Hepatic stellate cell (primary cell): ENCODE measurements at regions not wholly inside any gene's neighbourhood (a gene's known extent, or its start where the extent isn't known, plus 50 kb on each side); places are given as distances from the start of the nearest gene placed in this dataset.
"Not testable (repeated sequence)": the region's sequence is repeated elsewhere in the genome, so short reads cannot be mapped to it uniquely, and the experiment has no call there.

Experiments used
- DNase-seq: peaks from one replicate; pipeline ENCODE4 v3.0.0; 2011; ENCODE audit warnings: low spot score

DNA sequence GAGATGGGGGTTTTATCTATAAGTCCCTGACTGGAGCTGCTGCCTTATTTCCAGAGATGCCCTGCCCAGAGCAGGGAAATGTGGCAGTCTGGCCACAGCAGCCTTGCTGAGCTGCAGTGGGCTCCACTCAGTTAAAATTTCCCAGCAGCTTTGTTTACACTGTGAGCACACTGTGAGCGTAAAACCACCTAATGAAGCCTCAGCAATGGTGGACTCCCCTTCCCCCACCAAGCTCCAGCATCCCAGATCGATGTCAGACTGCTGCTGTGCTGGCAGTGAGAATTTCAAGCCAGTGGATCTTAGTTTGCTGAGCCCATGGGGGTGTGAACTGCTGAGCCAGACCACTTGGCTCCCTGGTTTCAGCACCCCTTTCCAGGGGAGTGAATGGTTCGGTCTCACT lies 208.7 kb upstream of the RAI14 start:
- no peak for DNase-seq

DNA sequence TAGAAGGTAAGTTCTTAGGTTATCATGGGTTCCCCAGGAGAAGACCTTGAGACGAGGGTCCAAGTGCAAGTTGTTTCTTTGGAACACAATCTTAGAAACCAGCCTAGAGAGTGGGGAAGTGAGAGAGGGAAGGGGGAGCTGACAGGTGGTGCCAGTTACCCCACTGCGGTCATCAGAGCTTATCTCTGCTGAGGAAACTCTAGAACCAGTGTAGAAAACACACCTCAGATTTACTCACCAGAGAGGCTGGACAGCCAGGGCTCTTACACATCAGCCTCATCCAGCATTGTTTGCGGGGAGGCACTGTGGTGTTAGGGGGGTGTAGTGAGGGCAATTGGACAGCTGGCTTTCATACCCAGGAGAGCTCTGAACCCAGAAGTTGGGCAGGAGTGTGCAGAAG lies 206.5 kb upstream of the RAI14 start:
- DNase-seq = no peak

DNA sequence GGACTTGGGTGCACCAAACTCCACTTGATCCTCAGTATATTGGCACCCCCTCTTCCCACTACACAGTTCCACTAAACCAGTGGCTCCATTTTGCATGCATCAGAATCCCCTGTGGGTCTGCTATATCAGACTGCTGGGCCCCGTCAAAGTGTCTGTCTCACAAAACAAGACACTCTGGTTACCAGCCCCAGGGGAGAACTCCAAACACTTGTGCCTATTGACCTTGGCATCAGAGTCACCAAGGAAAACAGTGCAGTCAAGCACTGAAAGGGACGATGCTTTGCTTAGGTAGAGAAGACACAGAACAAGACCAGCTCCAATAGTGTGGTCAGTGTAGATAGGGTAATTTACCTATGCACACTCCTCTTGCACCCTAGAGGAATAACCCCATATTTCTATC lies 205.8 kb upstream of the RAI14 start:
- no peak for DNase-seq

DNA sequence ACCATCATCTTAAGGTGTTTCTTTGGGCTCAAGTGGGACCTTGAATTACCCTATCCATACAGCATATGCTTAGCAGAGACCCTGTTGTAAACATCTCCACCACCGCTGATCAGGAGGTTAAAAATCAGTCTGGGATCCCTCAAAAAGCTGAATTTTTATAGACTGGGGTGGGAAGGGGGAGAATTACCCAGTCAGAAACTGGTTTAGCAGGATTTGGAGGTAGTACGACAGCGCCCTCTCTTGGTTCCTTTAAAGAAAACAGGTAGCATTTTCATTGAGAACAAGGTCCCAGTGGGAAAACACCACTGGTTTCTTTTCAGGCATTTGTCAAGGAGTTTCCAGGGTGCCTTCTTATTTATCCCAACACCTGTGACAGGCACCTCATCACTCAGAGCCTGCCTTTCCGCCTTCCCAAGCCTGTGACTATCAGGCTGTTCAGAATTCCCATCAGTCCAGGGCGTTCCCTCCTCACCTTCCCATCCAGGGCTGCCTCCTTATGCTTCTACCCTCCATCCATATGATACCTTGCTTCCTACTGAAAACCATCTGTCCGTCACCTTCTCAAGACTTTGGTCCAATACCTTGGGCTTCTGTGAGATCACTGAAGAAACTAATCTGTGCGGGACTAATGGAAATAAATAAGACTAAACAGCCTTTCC lies 203.8 kb upstream of the RAI14 start:
- DNase-seq = peak; percentile 39

DNA sequence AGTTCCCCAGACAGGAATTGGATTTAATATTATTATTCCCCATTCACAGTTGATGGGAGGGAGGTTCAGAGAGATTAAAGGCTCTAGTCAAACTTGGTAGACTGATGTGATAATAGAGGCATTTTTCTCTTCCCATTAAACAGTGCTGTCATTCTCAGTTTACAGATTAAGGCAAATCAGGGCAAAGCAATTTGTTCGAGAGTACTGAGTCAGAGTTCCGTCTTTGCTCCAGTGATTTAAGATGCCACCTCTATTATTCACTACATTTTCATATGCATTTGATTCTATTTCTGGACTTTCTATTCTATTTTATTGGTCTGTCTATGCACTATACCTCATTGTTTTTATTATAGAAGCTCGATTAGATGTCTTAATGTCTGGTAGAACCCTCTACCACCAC lies 201.0 kb upstream of the RAI14 start:
- no peak for DNase-seq

DNA sequence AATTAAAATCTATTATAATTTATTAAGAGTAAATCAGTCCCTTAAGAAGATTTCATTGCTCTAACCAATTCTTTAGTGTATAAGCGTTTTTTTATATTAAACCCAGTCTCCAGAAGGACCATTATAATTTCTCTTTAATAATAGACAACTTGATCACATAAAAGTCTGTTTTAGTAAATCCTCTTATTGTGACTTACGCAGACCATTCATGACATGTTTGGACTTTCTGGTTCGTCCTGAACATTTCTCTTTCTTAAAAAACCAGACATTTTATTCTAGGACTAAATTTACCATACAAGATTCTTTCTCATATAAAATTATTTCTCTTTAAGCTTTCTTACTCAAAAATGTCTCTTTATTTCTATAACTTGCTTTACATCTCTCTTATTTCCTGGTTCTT lies 196.2 kb upstream of the RAI14 start:
- no peak for DNase-seq

DNA sequence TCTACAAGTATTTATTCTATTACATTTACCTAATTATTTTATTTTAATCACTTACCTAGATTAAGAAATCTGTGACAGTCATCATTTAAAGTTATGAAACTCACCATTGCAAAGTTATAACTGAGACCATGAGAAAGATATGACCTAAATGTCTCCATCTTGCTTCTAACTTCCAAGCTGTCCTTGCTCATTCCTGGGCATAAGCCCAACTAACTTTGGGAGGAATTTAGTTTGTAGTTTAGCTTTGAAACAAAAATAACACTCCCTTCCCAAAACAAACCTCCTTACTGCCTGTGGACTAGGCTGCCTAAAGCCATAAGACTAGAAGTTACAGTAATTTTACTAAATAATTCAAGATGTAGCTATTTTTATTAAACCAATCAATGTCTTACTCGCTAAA lies 195.6 kb upstream of the RAI14 start:
- no peak for DNase-seq

DNA sequence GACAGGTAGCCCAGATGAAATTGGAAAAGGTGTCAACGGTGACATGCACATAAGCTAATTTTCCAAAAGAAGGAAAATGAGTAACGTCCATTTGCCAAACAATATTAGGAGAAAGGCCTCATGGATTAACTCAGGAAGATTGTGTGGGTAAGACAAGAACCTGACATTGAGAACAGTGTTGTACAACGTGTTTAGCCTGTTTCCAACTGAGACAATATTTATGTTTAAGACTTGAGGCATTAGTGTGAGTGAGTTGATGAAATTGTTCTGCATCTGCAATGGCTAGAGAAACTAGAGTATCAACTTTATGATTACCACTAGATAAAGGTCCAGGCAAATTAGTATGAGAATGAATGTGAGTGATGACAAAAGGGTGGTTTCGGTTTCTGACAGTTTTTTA lies 191.3 kb upstream of the RAI14 start:
- DNase-seq = no peak

DNA sequence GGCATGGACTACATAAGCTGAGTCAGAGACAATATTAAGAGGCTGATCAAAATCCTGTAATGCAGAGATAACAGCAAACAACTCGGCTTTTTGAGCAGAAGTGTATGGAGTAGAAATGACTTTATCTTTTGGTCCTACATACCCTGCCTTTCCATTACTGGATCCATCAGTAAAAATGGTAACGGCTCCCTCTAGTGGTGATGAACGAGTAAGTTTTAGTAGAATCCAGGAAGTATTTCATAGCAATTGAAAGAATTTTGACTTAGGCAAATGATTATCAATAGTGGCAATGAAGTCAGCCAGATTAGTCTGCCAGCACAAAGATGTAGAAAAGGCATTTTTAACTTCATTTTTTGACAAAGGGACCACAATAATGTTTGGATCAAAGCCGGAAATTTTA lies 190.8 kb upstream of the RAI14 start:
- DNase-seq = not testable (repeated sequence)

DNA sequence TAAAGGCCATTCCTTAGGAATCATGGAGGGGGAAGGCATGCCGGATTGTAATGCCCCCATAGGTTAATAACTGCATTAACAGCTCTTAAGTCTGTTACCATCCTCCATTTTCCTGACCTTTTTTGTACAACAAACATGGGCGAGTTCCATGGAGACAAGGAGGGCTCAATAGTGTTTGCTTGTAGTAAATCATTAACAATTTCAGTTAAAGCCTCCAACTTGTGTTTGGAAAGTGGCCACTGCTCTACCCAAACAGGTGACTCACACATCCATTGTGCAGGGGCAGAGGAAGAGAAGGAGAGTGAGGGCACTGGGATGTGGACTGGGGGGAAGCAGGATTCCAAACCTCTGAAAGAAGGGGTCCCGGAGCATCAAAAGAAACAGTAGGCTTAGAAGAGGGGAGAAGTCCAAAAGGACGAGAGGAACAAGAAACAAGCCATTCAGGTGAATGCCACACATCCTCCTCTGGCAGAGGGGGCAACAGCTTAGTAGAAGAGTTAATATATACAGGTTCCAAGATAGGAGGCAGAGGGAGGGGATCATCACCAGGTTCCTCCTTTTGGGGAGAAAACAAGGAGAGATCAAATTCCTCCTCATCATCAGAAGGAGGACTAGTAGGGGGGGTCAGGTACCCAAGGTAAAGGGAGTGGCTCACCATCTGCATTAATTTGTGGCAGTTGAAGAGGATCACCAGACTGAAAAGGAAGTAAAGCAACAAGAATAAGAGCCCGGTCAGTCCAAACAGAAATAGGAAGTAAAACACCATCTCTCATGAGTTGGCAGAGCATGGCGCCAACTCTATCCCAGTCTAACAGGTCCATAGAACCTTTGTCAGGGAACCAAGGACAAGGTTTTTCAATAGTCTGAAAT lies 189.4 kb upstream of the RAI14 start:
- DNase-seq = not testable (repeated sequence)

DNA sequence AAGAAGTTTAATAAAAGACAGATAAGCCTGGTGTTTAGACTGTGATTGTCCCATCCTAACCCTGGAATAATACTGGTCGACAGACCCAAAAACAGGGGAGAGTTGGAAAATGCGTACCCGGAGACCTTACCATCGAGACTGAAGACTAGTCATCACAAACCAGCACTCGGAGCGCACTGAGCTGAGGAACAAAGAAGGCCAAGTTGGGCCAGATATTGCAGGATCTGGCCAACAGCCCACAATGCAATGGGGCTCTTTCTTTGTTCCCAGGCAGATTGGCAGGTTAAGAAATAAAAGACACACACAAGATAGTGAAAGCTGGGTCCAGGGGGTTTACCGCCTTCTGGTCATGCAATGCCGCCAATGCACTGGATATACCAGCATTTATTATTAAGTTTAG lies 188.7 kb upstream of the RAI14 start:
- no peak for DNase-seq

DNA sequence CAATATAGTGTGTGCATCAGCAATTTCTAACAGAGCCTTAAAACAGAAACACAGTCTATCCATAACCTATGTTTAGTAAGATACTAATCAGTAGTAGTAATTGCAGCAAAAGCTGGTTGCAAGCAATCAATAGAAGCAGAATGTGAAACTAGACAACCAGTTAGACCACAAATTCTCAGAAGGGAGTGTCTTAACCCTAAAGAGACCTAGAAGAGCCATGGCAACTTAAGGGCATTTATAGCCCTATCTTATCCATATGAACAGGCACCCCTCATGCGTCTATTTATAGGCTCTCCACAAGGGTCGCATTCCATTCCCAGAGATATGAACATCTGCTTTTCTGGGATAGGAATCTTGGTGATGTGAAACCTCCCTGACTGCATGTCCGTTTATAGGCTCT lies 188.1 kb upstream of the RAI14 start:
- not testable (repeated sequence) for DNase-seq

DNA sequence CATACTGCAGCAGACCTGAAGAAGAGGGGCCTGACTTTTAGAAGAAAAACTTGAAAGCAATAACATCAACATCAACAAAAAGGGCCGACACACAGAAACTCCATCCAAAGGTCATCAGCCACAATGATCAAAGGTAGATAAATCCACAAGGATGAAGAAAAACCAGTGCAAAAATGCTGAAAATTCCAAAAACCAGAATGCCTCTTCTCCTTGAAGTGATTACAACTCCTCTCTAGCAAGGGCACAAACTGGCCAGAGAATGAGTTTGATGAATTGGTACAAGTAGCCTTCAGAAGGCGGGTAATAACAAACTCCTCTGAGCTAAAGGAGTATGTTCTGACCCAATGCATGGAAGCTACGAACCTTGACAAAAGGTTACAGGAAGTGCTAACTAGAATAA lies 186.2 kb upstream of the RAI14 start:
- DNase-seq = no peak

DNA sequence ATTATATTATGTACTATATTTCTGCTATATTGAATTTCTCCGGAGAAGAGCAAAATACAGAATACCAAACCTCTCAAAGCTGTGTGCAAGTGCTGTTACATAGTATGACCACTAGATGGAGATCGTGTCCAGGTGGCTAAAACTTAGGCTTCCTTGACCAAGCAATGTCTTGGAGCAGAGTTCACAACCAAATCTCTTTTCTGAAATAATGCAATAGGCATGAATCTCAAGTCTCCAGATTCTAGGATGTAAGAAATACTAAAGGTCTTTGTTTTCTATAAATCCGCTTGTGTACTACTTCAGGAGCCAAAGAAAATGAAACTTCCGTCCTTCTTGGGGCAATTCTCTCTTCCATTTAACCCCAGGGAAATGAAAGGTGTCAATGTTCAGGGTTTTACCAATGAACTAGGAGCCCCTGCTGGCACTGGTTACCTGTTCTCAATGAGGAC lies 181.5 kb upstream of the RAI14 start:
- peak; percentile 53 for DNase-seq

DNA sequence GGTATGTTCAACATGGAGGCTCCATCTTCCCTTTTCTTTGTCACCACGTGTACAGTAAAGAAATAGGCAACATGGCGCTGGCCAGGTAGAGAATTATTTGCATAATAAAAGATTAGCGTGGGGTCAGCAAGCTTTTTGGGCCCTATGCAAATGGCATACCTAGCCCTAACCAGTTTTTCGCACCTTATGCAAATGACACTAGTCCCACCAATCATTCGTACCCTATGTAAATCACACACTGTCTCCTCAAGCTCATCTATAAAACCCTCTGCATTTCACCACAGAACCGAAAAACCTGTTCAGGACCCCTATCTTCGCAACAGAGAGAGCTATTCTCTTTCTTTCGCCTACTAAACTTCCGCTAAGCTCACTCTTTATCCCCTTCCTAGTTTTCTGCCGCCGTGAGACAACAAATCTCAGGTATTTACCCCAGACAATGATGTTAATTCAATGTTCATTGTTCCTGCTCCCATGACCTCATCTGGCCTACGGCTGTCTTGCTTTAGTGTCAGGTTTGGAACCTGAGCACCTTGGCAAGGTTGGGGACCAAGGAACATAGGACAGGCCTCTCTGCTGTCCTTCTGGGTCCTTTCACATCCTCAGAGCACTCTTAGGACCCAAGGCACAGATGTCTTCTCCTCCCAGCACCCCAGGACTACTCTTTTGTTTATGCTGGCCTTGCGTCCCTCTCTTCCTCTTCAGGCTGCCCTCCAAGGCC lies 180.7 kb upstream of the RAI14 start:
- no peak for DNase-seq

DNA sequence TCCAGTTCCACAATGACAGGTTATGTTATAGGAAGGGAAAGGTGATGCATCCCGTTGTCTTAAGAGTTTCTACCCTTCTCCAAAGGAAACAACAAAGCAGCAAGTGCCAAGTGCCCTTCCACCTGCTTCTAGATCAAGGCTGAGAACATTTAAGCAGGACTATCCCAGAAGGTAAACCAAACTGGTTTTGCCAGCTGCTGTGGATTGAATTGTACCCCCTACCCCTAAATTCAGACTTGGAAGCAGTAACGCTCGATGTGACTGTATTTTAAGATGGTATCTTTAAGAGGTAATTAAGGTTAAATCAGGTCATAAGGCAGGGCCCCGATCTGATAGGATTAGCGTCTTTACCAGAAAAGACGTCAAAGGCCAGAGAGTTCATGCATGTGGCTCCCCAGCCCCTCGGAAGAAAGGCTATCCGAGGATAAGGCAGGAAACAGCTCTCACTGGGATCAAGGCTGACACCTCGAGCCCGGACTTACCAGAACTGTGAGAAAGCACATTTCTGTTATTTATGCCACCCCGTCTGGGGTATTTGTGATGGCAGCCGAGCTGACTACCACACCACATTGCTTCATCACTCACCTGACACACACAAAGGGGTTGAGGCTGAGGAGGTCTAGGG lies 179.1 kb upstream of the RAI14 start:
- no peak for DNase-seq

DNA sequence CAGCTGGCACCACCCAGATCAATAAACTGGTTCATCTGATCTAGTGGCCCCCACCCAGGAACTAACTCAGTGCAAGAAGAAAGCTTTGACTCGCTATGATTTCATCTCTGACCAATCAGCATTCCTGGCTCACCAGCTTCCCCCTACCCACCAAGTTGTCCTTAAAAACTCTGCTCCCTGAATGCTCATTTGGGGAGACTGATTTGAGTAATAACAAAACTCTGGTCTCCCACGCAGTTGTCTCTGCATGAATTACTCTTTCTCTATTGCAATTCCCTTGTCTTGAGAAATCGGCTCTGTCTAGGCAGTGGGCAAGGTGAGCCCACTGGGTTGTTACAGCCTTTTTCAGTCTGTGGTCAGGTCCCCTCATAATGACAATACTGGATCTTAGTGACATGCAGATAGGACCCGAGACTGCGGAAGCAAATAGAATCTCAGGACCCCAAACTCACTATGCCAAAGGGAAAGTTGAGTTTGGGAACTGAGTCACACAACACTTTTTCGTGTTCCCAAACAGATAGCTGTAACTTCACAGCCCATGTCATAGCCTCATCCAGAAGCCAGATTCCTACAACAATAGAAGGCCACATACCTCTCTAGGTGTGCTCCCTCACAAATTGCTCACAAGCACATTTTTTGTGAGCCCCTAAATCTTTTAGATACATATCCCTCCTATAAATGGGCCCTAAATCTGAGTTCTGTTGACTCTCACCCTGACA lies 175.2 kb upstream of the RAI14 start:
- DNase-seq = no peak

DNA sequence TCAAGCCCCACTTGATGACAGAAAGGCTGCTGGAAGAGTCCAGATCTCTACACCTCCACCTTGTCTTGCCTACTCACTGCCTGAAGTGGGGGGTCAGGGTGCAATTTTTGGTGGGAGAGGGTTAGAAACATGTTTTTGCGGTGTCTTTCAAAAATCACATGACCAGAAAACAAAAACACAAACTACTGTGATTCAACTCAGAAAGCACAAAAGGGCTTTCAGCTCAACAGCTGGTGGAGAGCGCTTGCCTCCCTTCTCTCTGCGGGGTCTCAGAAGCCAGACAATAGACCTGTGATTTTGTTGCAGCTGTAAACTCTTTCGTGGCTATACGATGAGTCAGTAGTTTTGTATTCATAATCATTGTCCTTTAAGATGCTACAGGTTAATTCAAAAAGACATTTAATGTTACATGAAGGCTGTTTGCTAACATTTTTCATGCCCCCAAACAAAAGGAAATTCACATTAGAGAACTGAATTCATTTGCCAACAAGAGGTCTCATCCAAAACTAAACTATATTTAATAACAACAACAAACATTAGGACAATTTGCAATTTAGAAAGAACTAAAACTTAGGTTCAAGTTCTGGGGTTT lies 172.6 kb upstream of the RAI14 start:
- DNase-seq = no peak

DNA sequence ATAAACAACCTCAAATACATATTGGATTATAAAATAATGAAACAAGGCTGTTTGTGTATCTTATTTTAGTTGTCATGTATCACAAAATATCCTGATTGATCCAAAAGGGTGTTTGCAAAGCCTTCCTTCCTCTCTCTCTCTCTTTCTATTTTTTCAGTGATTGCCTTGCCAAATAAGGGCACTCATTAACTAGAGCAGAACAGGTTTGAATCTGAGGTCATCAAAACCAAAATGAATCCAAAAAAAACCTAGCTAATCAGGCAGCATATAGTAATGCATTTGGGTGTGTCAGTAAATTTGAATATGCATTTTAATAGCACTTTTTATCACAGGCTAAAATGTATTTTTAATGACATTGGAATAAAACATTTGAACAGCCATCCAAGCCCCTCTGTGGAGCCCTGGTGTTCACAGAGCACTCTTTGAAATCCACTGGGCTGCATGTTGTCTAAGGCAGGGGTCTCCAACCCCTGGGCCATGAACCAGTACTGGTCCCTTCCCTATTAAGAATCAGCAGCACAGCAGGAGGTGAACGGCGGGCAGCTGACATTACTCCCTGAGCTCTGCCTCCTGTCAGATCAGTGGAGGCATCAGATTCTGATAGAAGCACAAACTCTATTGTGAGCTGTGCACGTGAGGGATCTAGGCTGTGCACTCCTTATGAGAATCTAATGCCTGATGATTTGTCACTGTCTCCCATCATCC lies 171.8 kb upstream of the RAI14 start:
- no peak for DNase-seq

DNA sequence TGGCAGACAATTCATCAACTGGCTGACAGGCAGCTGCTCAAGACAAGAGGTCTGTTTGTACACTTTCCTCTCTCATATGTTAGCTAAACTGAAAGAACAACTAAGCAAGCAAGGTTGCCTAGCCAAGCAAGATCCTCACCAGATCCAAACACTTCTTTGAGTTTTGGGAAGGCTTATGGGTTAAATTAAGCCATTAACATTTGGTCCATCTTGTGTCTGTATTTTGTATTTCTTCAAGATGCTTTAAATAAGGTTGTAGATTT lies 170.4 kb upstream of the RAI14 start:
- no peak for DNase-seq
